H9 (cell line): ENCODE measurements at regions not wholly inside any gene's neighbourhood (a gene's known extent, or its start where the extent isn't known, plus 50 kb on each side); places are given as distances from the start of the nearest gene placed in this dataset.
A peak's percentile ranks its signal among the peaks of the same experiment; 100 is the strongest.

Experiments
- DNase-seq: peaks from one replicate; pipeline ENCODE4 v3.0.0-alpha.2; 2017
- H2AFZ ChIP-seq: one replicate; pipeline ENCODE4 v1.6.1; 2013; ENCODE audit warnings: mild to moderate bottlenecking, low read length, control low read depth, moderate library complexity
- H2AK5ac ChIP-seq: 2 replicates; pipeline ENCODE4 v1.6.1; 2013; ENCODE audit warnings: low read length, control low read depth, mixed read lengths; ENCODE audit not compliant: insufficient read length
- H2BK120ac ChIP-seq: one replicate; pipeline ENCODE4 v1.6.1; 2013; ENCODE audit warnings: low read depth, mild to moderate bottlenecking, low read length, control low read depth, inconsistent platforms; ENCODE audit not compliant: poor library complexity, severe bottlenecking
- H2BK12ac ChIP-seq: 2 replicates; pipeline ENCODE4 v1.6.1; 2013; ENCODE audit warnings: low read length, control low read depth, mixed read lengths, low read depth; ENCODE audit not compliant: insufficient read length
- H2BK15ac ChIP-seq: 2 replicates; pipeline ENCODE4 v1.6.1; 2013; ENCODE audit warnings: low read depth, low read length, control low read depth
- H2BK20ac ChIP-seq: one replicate; pipeline ENCODE4 v1.6.1; 2013; ENCODE audit warnings: low read depth, mild to moderate bottlenecking, low read length, control low read depth, inconsistent platforms; ENCODE audit not compliant: poor library complexity, severe bottlenecking
- H2BK5ac ChIP-seq: 2 replicates; pipeline ENCODE4 v1.6.1; 2013; ENCODE audit warnings: low read length, control low read depth, mixed read lengths; ENCODE audit not compliant: insufficient read length
- H3K14ac ChIP-seq: 2 replicates; pipeline ENCODE4 v1.6.1; 2013; ENCODE audit warnings: low read length, control low read depth; ENCODE audit not compliant: insufficient read depth
- H3K18ac ChIP-seq: 2 replicates; pipeline ENCODE4 v1.6.1; 2013; ENCODE audit warnings: low read depth, mild to moderate bottlenecking, mixed read lengths, low read length, control low read depth; ENCODE audit not compliant: insufficient read length
- H3K23ac ChIP-seq: 2 replicates; pipeline ENCODE4 v1.6.1; 2013; ENCODE audit warnings: low read length, control low read depth, mixed read lengths, low read depth; ENCODE audit not compliant: insufficient read length
- H3K23me2 ChIP-seq: 2 replicates; pipeline ENCODE4 v1.6.1; 2013; ENCODE audit warnings: low read depth, mild to moderate bottlenecking, mixed read lengths, low read length, control low read depth; ENCODE audit not compliant: insufficient read length, poor library complexity, severe bottlenecking
- H3K27ac ChIP-seq: 2 replicates; pipeline ENCODE4 v1.5.1; 2013; ENCODE audit warnings: low read length, control low read depth, mixed read lengths, low read depth; ENCODE audit not compliant: insufficient read length
- H3K27me3 ChIP-seq: 2 replicates; pipeline ENCODE4 v1.6.1; 2013; ENCODE audit warnings: low read length, control low read depth, inconsistent platforms; ENCODE audit not compliant: insufficient read depth
- H3K4ac ChIP-seq: 2 replicates; pipeline ENCODE4 v1.6.1; 2013; ENCODE audit warnings: low read depth, mild to moderate bottlenecking, control low read depth, inconsistent platforms, low read length, moderate library complexity
- H3K4me1 ChIP-seq: 2 replicates; pipeline ENCODE4 v1.6.1; 2013; ENCODE audit warnings: low read length, control low read depth, inconsistent platforms; ENCODE audit not compliant: insufficient read depth
- H3K4me2 ChIP-seq: 2 replicates; pipeline ENCODE4 v1.6.1; 2013; ENCODE audit warnings: low read length, control low read depth, mixed read lengths; ENCODE audit not compliant: insufficient read length, insufficient read depth
- H3K56ac ChIP-seq: 2 replicates; pipeline ENCODE4 v1.6.1; 2013; ENCODE audit warnings: low read depth, mild to moderate bottlenecking, mixed read lengths, low read length, control low read depth; ENCODE audit not compliant: insufficient read length
- H3K79me1 ChIP-seq: 2 replicates; pipeline ENCODE4 v1.6.1; 2013; ENCODE audit warnings: low read depth, mild to moderate bottlenecking, moderate library complexity, low read length, control low read depth, inconsistent platforms; ENCODE audit not compliant: insufficient read depth, poor library complexity, severe bottlenecking
- H3K79me2 ChIP-seq: 2 replicates; pipeline ENCODE4 v1.6.1; 2013; ENCODE audit warnings: low read length, control low read depth, inconsistent platforms; ENCODE audit not compliant: insufficient read depth
- H3K9ac ChIP-seq: 2 replicates; pipeline ENCODE4 v1.6.1; 2013; ENCODE audit warnings: low read length, control low read depth, mixed read lengths; ENCODE audit not compliant: insufficient read length; ENCODE audit errors: extremely low read depth
- H3K9me3 ChIP-seq: one replicate; pipeline ENCODE4 v1.6.1; 2013; ENCODE audit warnings: low read depth, low read length, inconsistent platforms; ENCODE audit not compliant: control insufficient read depth
- H3T11ph ChIP-seq: one replicate; pipeline ENCODE4 v1.6.1; 2013; ENCODE audit warnings: mild to moderate bottlenecking, low read length, control low read depth, inconsistent platforms
- H4K20me1 ChIP-seq: one replicate; pipeline ENCODE4 v1.6.1; 2013; ENCODE audit not compliant: control insufficient read depth, insufficient read length, insufficient read depth
- H4K5ac ChIP-seq: 2 replicates; pipeline ENCODE4 v1.6.1; 2013; ENCODE audit warnings: low read depth, mild to moderate bottlenecking, mixed read lengths, low read length, control low read depth; ENCODE audit not compliant: insufficient read length
- H4K8ac ChIP-seq: replicated peaks from 2 replicates; pipeline ENCODE4 v1.6.1; 2013; ENCODE audit warnings: low read length, control low read depth, mixed read lengths, low read depth; ENCODE audit not compliant: insufficient read length
- H4K91ac ChIP-seq: 2 replicates; pipeline ENCODE4 v1.6.1; 2013; ENCODE audit warnings: low read depth, mild to moderate bottlenecking, moderate library complexity, mixed read lengths, low read length, control low read depth; ENCODE audit not compliant: insufficient read length
- H3K27ac Mint-ChIP-seq, 3 experiments: 2 replicates in 2 of 3; 3 replicates in 1 of 3; pipeline ENCODE4 v1.8.0; 2020 to 2021; ENCODE audit warnings: mixed read lengths in 3 of 3, mild to moderate bottlenecking in 1 of 3, moderate library complexity in 1 of 3
- H3K27me3 Mint-ChIP-seq: 2 replicates; pipeline ENCODE4 v1.8.0; 2021; ENCODE audit warnings: low read depth, mild to moderate bottlenecking, moderate library complexity, mixed read lengths
- H3K36me3 Mint-ChIP-seq, 3 experiments: 2 replicates in 2 of 3; 3 replicates in 1 of 3; pipeline ENCODE4 v1.8.0; 2020 to 2021; ENCODE audit warnings: low read depth in 3 of 3, mixed read lengths in 3 of 3; ENCODE audit not compliant: insufficient read depth in 1 of 3
- H3K4me1 Mint-ChIP-seq, 2 experiments: 2 replicates each; pipeline ENCODE4 v1.8.0; 2020; ENCODE audit warnings: mixed read lengths in 2 of 2
- H3K4me3 Mint-ChIP-seq, 2 experiments: 2 replicates in 1 of 2; 3 replicates in 1 of 2; pipeline ENCODE4 v1.8.0; 2020 to 2021; ENCODE audit warnings: mild to moderate bottlenecking in 2 of 2, mixed read lengths in 2 of 2, moderate library complexity in 1 of 2
- H3K9me3 Mint-ChIP-seq, 2 experiments: 2 replicates in 1 of 2; 3 replicates in 1 of 2; pipeline ENCODE4 v1.8.0; 2020; ENCODE audit warnings: mild to moderate bottlenecking in 2 of 2, mixed read lengths in 2 of 2, moderate library complexity in 1 of 2
- WGBS: extraction: QIAGEN DNeasy Blood & Tissue Kit; methylation state at CpG from one replicate; pipeline ENCODE4 v1.1.7; 2013; ENCODE audit warnings: missing lambda C conversion rate, low lambda C conversion rate, mixed read lengths; ENCODE audit not compliant: insufficient read length; ENCODE audit errors: extremely low coverage; 5-methylcytosine and 5-hydroxymethylcytosine counted together
- TF ChIP-seq, protein P1 (sequence below): fragments of 200-600 bp; sonication (generic); conservative IDR thresholded peaks from 3 replicates; pipeline ENCODE4 v1.8.0; 2021; ENCODE audit warnings: antibody characterized with exemption, mild to moderate bottlenecking

- H2AK5ac ChIP-seq: no peak overlapping the region
- H3K27ac Mint-ChIP-seq: no peak overlapping the region
- H3K18ac ChIP-seq: no peak overlapping the region
- H3K9me3 Mint-ChIP-seq: no peaks in the 10 kb centered on the region
- H3K36me3 Mint-ChIP-seq: no peaks in the 10 kb centered on the region
- no peaks in the 10 kb centered on the region for H3K27me3 ChIP-seq
- no peak overlapping the region for H4K8ac ChIP-seq
- no peak overlapping the region for H3K4ac ChIP-seq
- H3K27ac ChIP-seq: no peak overlapping the region
- no peak overlapping the region for H3K4me3 Mint-ChIP-seq
- no peak overlapping the region for H4K91ac ChIP-seq
- no peaks in the 10 kb centered on the region; the same call in 1 of the 2 replicates for H3K27me3 Mint-ChIP-seq
- H3K9me3 ChIP-seq: no peaks in the 10 kb centered on the region
- no peak overlapping the region for H2BK20ac ChIP-seq
- no peaks in the 10 kb centered on the region for H3K23me2 ChIP-seq
- peak overlapping the region; percentile 72; the same call in 1 of the 2 replicates for H3K14ac ChIP-seq
- H2BK15ac ChIP-seq: no peak overlapping the region
- H3K4me1 Mint-ChIP-seq: peaks cover 52% of the 10 kb centered on the region in 2 experiments
- no peak overlapping the region for H2BK5ac ChIP-seq
- no peak overlapping the region for H2BK12ac ChIP-seq
- H3K4me2 ChIP-seq: no peak overlapping the region
- H3K9ac ChIP-seq: no peak overlapping the region
- H4K5ac ChIP-seq: no peak overlapping the region
- peaks cover 3% of the 10 kb centered on the region; the same call in 1 of the 2 replicates for H3K4me1 ChIP-seq
- no peaks in the 10 kb centered on the region for H3K79me1 ChIP-seq
- no peak overlapping the region for H2BK120ac ChIP-seq
- no peaks in the 10 kb centered on the region for H3K79me2 ChIP-seq
- no peak overlapping the region for H3K56ac ChIP-seq
- DNase-seq: no peak
- TF ChIP-seq, protein P1, sequence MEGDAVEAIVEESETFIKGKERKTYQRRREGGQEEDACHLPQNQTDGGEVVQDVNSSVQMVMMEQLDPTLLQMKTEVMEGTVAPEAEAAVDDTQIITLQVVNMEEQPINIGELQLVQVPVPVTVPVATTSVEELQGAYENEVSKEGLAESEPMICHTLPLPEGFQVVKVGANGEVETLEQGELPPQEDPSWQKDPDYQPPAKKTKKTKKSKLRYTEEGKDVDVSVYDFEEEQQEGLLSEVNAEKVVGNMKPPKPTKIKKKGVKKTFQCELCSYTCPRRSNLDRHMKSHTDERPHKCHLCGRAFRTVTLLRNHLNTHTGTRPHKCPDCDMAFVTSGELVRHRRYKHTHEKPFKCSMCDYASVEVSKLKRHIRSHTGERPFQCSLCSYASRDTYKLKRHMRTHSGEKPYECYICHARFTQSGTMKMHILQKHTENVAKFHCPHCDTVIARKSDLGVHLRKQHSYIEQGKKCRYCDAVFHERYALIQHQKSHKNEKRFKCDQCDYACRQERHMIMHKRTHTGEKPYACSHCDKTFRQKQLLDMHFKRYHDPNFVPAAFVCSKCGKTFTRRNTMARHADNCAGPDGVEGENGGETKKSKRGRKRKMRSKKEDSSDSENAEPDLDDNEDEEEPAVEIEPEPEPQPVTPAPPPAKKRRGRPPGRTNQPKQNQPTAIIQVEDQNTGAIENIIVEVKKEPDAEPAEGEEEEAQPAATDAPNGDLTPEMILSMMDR: no peak
- H3T11ph ChIP-seq: no peak overlapping the region
- no peak overlapping the region for H3K23ac ChIP-seq
- no peak overlapping the region for H2AFZ ChIP-seq
- no peaks in the 10 kb centered on the region for H4K20me1 ChIP-seq
- no CpG with 5 or more reads among the region's 12 CpGs for WGBS
These were observed 180.6 kb downstream of the FOXO1 start for GRCh38 chr13:40485611-40486517.
